HCT116 (cell line): ENCODE measurements at regions not wholly inside any gene's neighbourhood (a gene's known extent, or its start where the extent isn't known, plus 50 kb on each side); places are given as distances from the start of the nearest gene placed in this dataset.

ENCODE experiments used
- ATAC-seq: fragments of 200-7000 bp; cut with Tn5 transposase; 2 replicates; pipeline ENCODE4 v1.9.1; 2020; ENCODE audit warnings: mild to moderate bottlenecking, moderate library complexity
- BruUV-seq: library from RNA; stranded (reverse); fragments of 400-500 nt; replicated peaks from 2 replicates; lab custom pipeline; 2021; lab: Mats Ljungman, UMichigan
- CTCF ChIA-PET: fragments of 300-600 bp; sonication (Branson Sonifier 250); formaldehyde crosslinking; loops from one replicate; lab custom pipeline; 2021; ENCODE audit warnings: antibody characterized with exemption; lab: Charles Lee
- POLR2A ChIA-PET: fragments of 300-600, 350-600 bp; sonication (Branson Sonifier 250); formaldehyde crosslinking; loops from one replicate; lab custom pipeline; 2021; ENCODE audit warnings: antibody characterized with exemption; lab: Charles Lee
- RAD21 ChIA-PET, 2 experiments: fragments of 300-600 bp; sonication (Branson Sonifier 250); formaldehyde crosslinking; loops; one replicate each; lab custom pipeline; 2023; ENCODE audit warnings: low total read pairs in 2 of 2; ENCODE audit not compliant: uncharacterized antibody in 2 of 2, unreplicated experiment in 2 of 2, low non-redundant PET in 1 of 2; lab: Charles Lee
- DNase-seq: peaks from one replicate; pipeline ENCODE4 v3.0.0-alpha.2; 2010; ENCODE audit warnings: low read depth, low spot score
- H2AFZ ChIP-seq: fragments of 200-600 bp; shearing (Covaris generic), sonication (generic); 2 replicates; pipeline ENCODE4 v1.6.1; 2017; ENCODE audit warnings: low read depth, mixed run types, mixed read lengths, antibody characterized with exemption, low read length; ENCODE audit not compliant: poor library complexity, severe bottlenecking
- H3K27ac ChIP-seq: 2 replicates; pipeline ENCODE4 v1.5.1; 2012; ENCODE audit warnings: low read depth, low read length
- H3K27me3 ChIP-seq: fragments of 200-600 bp; sonication (generic); 2 replicates; pipeline ENCODE4 v1.6.1; 2016; ENCODE audit warnings: mixed run types, low read length, mixed read lengths; ENCODE audit not compliant: insufficient read depth
- H3K36me3 ChIP-seq, 2 experiments: fragments of 200-500 bp in 1 of 2; fragments of 200-600 bp in 1 of 2; sonication (Bioruptor generic) in 1 of 2; sonication (generic) in 1 of 2; 2 replicates each; pipeline versions ENCODE4 v1.5.1 to v1.6.1; 2014 to 2016; ENCODE audit warnings: low read length in 2 of 2, inconsistent platforms in 1 of 2, mixed read lengths in 1 of 2, mixed run types in 1 of 2; ENCODE audit not compliant: insufficient read depth in 2 of 2, control insufficient read depth in 1 of 2
- H3K4me1 ChIP-seq, 2 experiments: fragments of 200-600 bp in 1 of 2; sonication (generic) in 1 of 2; 2 replicates each; pipeline versions ENCODE4 v1.5.1 to v1.6.1; 2012 to 2017; ENCODE audit warnings: low read length in 2 of 2, inconsistent platforms in 1 of 2, mild to moderate bottlenecking in 1 of 2, mixed read lengths in 1 of 2, mixed run types in 1 of 2, moderate library complexity in 1 of 2; ENCODE audit not compliant: insufficient read depth in 2 of 2, control insufficient read depth in 1 of 2
- H3K4me2 ChIP-seq: fragments of 200-600 bp; sonication (generic); 2 replicates; pipeline ENCODE4 v1.6.1; 2017; ENCODE audit warnings: mixed run types, low read length, mixed read lengths
- H3K4me3 ChIP-seq, 2 experiments: fragments of 200-600 bp in 1 of 2; sonication (generic) in 1 of 2; replicated peaks in 1 of 2; 2 replicates each; pipeline ENCODE4 v1.5.1; 2011 to 2016; ENCODE audit warnings: low read length in 2 of 2, control low read depth in 1 of 2, low read depth in 1 of 2, mild to moderate bottlenecking in 1 of 2, mixed read lengths in 1 of 2, mixed run types in 1 of 2
- H3K79me2 ChIP-seq: fragments of 200-600 bp; sonication (generic); 2 replicates; pipeline ENCODE4 v1.6.1; 2017; ENCODE audit warnings: mild to moderate bottlenecking, mixed run types, low read length, moderate library complexity, mixed read lengths; ENCODE audit not compliant: insufficient read depth
- H3K9ac ChIP-seq: fragments of 200-600 bp; sonication (generic); 2 replicates; pipeline ENCODE4 v1.6.1; 2016; ENCODE audit warnings: low read length, mixed read lengths
- H3K9me2 ChIP-seq: fragments of 200-600 bp; sonication (generic), shearing (Covaris generic); 2 replicates; pipeline ENCODE4 v1.6.1; 2017; ENCODE audit warnings: mixed run types, mild to moderate bottlenecking, moderate library complexity; ENCODE audit not compliant: insufficient read depth
- H3K9me3 ChIP-seq, 2 experiments: fragments of 200-500 bp in 1 of 2; fragments of 200-600 bp in 1 of 2; sonication (Bioruptor generic) in 1 of 2; sonication (generic) in 1 of 2; 2 replicates each; pipeline ENCODE4 v1.6.1; 2014 to 2017; ENCODE audit warnings: low read length in 2 of 2, mixed read lengths in 2 of 2, inconsistent platforms in 1 of 2, low read depth in 1 of 2, mild to moderate bottlenecking in 1 of 2, mixed run types in 1 of 2, moderate library complexity in 1 of 2; ENCODE audit not compliant: control insufficient read depth in 1 of 2, insufficient read depth in 1 of 2
- H4K20me1 ChIP-seq: fragments of 200-600 bp; sonication (generic), shearing (Covaris generic); 2 replicates; pipeline ENCODE4 v1.6.1; 2017; ENCODE audit warnings: mixed run types, mild to moderate bottlenecking, moderate library complexity; ENCODE audit not compliant: insufficient read depth
- CBX3 ChIP-seq: IDR thresholded peaks from 2 replicates; pipeline ENCODE4 v1.6.1; 2012; ENCODE audit warnings: low read depth
- ELF1 ChIP-seq: IDR thresholded peaks from 2 replicates; pipeline ENCODE4 v1.6.1; 2012; ENCODE audit warnings: low read depth, borderline replicate concordance
- FOSL1 ChIP-seq: IDR thresholded peaks from 2 replicates; pipeline ENCODE4 v1.6.1; 2012; ENCODE audit warnings: low read depth
- POLR2AphosphoS5 ChIP-seq: IDR thresholded peaks from 2 replicates; pipeline ENCODE4 v1.6.1; 2011; ENCODE audit warnings: mild to moderate bottlenecking, low read depth, low read length, moderate library complexity
- SP1 ChIP-seq: IDR thresholded peaks from 2 replicates; pipeline ENCODE4 v1.6.1; 2012; ENCODE audit warnings: low read depth
- SRF ChIP-seq: IDR thresholded peaks from 2 replicates; pipeline ENCODE4 v1.6.1; 2012; ENCODE audit warnings: low read depth
- YY1 ChIP-seq: IDR thresholded peaks from 2 replicates; pipeline ENCODE4 v1.6.1; 2011; ENCODE audit warnings: low read length, low read depth, moderate library complexity, mild to moderate bottlenecking; ENCODE audit not compliant: insufficient replicate concordance; ENCODE audit errors: extremely low read depth
- intact Hi-C: fragments of 100-400 bp; cut with micrococcal nuclease; formaldehyde crosslinking; loops from 2 replicates; pipeline ENCODE4 v1.10.0; 2022
- TF ChIP-seq, protein P1 (sequence below): IDR thresholded peaks from 2 replicates; pipeline ENCODE4 v1.6.1; 2012
- TF ChIP-seq, protein P2 (sequence below), 3 experiments: fragments of 200-600 bp in 1 of 3; sonication (generic) in 1 of 3; IDR thresholded peaks in 2 of 3; conservative IDR thresholded peaks in 1 of 3; 2 replicates each; pipeline ENCODE4 v1.5.1; 2012 to 2017; ENCODE audit warnings: low read depth in 2 of 3, low read length in 2 of 3, antibody characterized with exemption in 1 of 3, borderline replicate concordance in 1 of 3, control low read depth in 1 of 3, mild to moderate bottlenecking in 1 of 3, mixed read lengths in 1 of 3, mixed run types in 1 of 3, moderate library complexity in 1 of 3; ENCODE audit not compliant: insufficient read depth in 1 of 3
- TF ChIP-seq, protein P3 (sequence below): IDR thresholded peaks from 2 replicates; pipeline ENCODE4 v1.6.1; 2012; ENCODE audit warnings: low read depth

DNA sequence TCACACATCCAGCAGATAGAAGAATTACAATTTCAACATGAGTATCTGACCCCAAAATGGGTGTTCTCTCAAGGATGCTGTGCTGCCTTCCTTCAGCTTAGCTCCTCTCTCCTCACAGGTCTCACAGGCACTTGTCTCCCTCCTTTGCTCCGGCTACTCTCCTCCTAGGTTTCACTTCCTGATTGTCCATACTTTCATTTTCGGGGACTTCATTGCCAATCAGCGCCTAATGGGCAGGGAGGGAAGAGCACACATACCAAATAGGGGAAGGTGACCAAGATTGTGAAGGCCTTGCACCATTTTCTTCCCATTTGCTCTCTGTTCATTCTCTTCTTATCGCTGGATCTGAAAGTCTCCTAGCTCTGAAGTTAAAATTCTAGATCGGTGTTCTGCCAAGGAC is 125.4 kb upstream of the EOLA2 start:
- H3K27me3 ChIP-seq: no peaks in the 10 kb centered on the region
- ATAC-seq (no peak), DNase-seq (no peak)
- ChIA-PET CTCF (no interaction called here), POLR2A (interaction anchor here (0.5 kb wide), 1 partner anchor 86 kb away, joined by 3 read pairs; no protein-coding TSS in a partner anchor), RAD21 (no interaction called here)
- no peak overlapping the region for H3K4me2 ChIP-seq
- H3K27ac ChIP-seq: no peak overlapping the region
- no peaks in the 10 kb centered on the region for H4K20me1 ChIP-seq
- H3K9me2 ChIP-seq: no peaks in the 10 kb centered on the region
- H3K79me2 ChIP-seq: no peaks in the 10 kb centered on the region
- peaks cover 0 to 5% of the 10 kb centered on the region in 2 experiments; a peak in 1 of 4 replicates for H3K4me1 ChIP-seq
- H3K9me3 ChIP-seq: no peaks in the 10 kb centered on the region
- no peak overlapping the region for H2AFZ ChIP-seq
- no peaks in the 10 kb centered on the region for H3K36me3 ChIP-seq
- intact Hi-C loops: no loop called here
- TF ChIP-seq, protein P1, sequence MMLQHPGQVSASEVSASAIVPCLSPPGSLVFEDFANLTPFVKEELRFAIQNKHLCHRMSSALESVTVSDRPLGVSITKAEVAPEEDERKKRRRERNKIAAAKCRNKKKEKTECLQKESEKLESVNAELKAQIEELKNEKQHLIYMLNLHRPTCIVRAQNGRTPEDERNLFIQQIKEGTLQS: no peak
- TF ChIP-seq SRF (no peak), ELF1 (no peak), FOSL1 (no peak), SP1 (no peak), POLR2AphosphoS5 (no peak), CBX3 (no peak), YY1 (no peak)
- TF ChIP-seq, protein P2, sequence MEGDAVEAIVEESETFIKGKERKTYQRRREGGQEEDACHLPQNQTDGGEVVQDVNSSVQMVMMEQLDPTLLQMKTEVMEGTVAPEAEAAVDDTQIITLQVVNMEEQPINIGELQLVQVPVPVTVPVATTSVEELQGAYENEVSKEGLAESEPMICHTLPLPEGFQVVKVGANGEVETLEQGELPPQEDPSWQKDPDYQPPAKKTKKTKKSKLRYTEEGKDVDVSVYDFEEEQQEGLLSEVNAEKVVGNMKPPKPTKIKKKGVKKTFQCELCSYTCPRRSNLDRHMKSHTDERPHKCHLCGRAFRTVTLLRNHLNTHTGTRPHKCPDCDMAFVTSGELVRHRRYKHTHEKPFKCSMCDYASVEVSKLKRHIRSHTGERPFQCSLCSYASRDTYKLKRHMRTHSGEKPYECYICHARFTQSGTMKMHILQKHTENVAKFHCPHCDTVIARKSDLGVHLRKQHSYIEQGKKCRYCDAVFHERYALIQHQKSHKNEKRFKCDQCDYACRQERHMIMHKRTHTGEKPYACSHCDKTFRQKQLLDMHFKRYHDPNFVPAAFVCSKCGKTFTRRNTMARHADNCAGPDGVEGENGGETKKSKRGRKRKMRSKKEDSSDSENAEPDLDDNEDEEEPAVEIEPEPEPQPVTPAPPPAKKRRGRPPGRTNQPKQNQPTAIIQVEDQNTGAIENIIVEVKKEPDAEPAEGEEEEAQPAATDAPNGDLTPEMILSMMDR (IDR thresholded peaks at IDR 0.05 in 2 of 3, conservative IDR thresholded peaks at IDR 0.05 in 1 of 3; ENCODE audit: borderline replicate concordance in 1 of 3, insufficient read depth in 1 of 3, low read depth in 2 of 3, low read length in 2 of 3): no peak
- TF ChIP-seq, protein P3, sequence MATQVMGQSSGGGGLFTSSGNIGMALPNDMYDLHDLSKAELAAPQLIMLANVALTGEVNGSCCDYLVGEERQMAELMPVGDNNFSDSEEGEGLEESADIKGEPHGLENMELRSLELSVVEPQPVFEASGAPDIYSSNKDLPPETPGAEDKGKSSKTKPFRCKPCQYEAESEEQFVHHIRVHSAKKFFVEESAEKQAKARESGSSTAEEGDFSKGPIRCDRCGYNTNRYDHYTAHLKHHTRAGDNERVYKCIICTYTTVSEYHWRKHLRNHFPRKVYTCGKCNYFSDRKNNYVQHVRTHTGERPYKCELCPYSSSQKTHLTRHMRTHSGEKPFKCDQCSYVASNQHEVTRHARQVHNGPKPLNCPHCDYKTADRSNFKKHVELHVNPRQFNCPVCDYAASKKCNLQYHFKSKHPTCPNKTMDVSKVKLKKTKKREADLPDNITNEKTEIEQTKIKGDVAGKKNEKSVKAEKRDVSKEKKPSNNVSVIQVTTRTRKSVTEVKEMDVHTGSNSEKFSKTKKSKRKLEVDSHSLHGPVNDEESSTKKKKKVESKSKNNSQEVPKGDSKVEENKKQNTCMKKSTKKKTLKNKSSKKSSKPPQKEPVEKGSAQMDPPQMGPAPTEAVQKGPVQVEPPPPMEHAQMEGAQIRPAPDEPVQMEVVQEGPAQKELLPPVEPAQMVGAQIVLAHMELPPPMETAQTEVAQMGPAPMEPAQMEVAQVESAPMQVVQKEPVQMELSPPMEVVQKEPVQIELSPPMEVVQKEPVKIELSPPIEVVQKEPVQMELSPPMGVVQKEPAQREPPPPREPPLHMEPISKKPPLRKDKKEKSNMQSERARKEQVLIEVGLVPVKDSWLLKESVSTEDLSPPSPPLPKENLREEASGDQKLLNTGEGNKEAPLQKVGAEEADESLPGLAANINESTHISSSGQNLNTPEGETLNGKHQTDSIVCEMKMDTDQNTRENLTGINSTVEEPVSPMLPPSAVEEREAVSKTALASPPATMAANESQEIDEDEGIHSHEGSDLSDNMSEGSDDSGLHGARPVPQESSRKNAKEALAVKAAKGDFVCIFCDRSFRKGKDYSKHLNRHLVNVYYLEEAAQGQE: no peak
- BruUV-seq: no TSS peak
- H3K4me3 ChIP-seq: no peak overlapping the region
- no peak overlapping the region for H3K9ac ChIP-seq
